GM12892 (cell line): ENCODE measurements at regions not wholly inside any gene's neighbourhood (a gene's known extent, or its start where the extent isn't known, plus 50 kb on each side); places are given as distances from the start of the nearest gene placed in this dataset.

Source experiments
- POLR2A ChIP-seq: IDR thresholded peaks from 2 replicates; pipeline ENCODE4 v1.6.1; 2011; ENCODE audit warnings: low read depth, low read length, control low read depth
- POLR2AphosphoS5 ChIP-seq: IDR thresholded peaks from 2 replicates; pipeline ENCODE4 v1.6.1; 2011; ENCODE audit warnings: low read depth, low read length, control low read depth

DNA sequence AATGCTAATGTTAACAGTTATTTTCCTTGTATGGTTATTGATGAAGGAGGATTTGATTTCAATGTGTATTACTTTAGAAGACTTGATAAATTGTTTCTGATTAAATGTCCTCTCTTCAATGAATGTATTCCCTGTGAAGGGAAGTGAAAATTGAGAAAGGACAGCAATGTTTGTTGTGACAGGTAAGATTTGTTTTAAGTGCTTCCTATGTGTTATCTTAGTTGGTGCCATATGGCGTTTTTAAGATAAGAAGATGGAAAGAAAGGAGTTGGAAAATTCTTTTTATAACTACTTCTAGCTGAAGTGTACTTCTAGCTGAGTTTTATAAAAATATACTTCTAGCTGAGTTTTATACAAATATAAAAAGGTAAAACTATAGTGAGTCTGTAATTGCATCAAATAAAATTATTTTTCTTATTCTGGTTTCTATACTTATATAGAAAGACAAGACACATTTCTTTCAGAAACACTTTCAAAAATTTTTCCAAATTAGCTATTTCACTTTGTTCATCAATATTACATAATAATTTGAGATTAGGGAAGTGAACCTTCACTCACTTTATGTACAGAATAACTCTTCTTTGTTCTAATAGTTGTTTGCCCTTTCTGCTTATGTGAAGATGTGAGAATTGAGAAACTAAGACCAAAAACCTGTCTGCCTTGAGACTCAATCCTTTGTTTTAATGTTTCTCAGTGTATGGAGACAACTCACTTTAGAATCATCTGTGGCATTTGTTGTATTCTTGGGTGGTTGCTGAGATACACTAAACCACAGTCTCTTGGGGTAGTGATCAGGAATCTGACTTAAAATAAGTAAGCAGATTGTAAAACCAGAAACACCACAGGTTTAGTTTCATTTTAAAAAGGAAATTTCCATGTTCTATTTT, 382.9 kb upstream of the B3GALT2 start:
- no peak for TF ChIP-seq POLR2AphosphoS5
- no peak for TF ChIP-seq POLR2A
